Stomach (tissue), 4 donors: ENCODE measurements at regions not wholly inside any gene's neighbourhood (a gene's known extent, or its start where the extent isn't known, plus 50 kb on each side); places are given as distances from the start of the nearest gene placed in this dataset.

Experiments used
- CTCF ChIP-seq, 7 experiments: fragments of 450-650 bp in 4 of 7; fragments of 200-600 bp in 3 of 7; sonication (generic) in 3 of 7; IDR thresholded peaks; one replicate each; pipeline ENCODE4 v1.5.1; 2016 to 2019; ENCODE audit warnings: antibody characterized with exemption in 7 of 7, control low read depth in 2 of 7, mild to moderate bottlenecking in 1 of 7
- EP300 ChIP-seq: sonication (generic); formaldehyde crosslinking; IDR thresholded peaks from one replicate; pipeline ENCODE4 v1.6.1; 2017; ENCODE audit warnings: antibody characterized with exemption
- POLR2A ChIP-seq, 4 donors: fragments of 450-650 bp; IDR thresholded peaks; one replicate each; pipeline ENCODE4 v1.6.1; 2016; ENCODE audit warnings: antibody characterized with exemption in 4 of 4, control low read depth in 2 of 4, mild to moderate bottlenecking in 1 of 4, moderate library complexity in 1 of 4
- POLR2AphosphoS5 ChIP-seq, 3 donors: sonication (generic); formaldehyde crosslinking; IDR thresholded peaks; one replicate each; pipeline ENCODE4 v1.6.1; 2016; ENCODE audit warnings: antibody characterized with exemption in 3 of 3

- TF ChIP-seq CTCF (IDR thresholded peaks at IDR 0.05) = no peak
- no peak for TF ChIP-seq POLR2A (IDR thresholded peaks at IDR 0.05)
- no peak for TF ChIP-seq EP300
- TF ChIP-seq POLR2AphosphoS5 (IDR thresholded peaks at IDR 0.05) = no peak
These were observed 176.4 kb downstream of the GRIN2B start for GRCh38 chr12:13805041-13805440.
